VCaP (cell line): ENCODE measurements at regions not wholly inside any gene's neighbourhood (a gene's known extent, or its start where the extent isn't known, plus 50 kb on each side); places are given as distances from the start of the nearest gene placed in this dataset.

Experiments used
- H3K27ac ChIP-seq: fragments of 450-650 bp; 2 replicates; pipeline ENCODE4 v1.5.1; 2017
- TF ChIP-seq, protein P1 (sequence below): fragments of 450-650 bp; conservative IDR thresholded peaks from 2 replicates; pipeline ENCODE4 v1.5.1; 2017; ENCODE audit warnings: mild to moderate bottlenecking, moderate library complexity

DNA sequence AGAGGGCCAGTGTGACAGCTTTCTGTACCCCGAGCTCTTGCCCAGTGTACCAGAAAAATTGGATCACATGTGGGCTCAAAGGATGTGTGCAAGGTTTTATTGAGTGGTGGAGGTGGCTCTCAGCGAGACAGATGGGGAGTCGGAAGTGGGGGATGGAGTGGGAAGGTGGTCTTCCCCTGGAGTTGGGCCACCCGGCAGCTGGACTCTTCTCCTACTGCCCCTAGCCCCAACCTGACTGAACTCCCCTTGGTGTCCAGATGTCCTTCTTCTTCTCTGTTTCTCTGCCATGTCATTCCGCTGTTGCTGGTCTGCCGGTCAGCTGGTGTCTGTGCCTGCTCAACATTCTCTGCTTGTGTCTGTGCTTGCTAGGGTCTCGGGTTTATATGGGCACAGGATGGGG, 217.9 kb downstream of the RRAGC start:
- TF ChIP-seq, protein P1, sequence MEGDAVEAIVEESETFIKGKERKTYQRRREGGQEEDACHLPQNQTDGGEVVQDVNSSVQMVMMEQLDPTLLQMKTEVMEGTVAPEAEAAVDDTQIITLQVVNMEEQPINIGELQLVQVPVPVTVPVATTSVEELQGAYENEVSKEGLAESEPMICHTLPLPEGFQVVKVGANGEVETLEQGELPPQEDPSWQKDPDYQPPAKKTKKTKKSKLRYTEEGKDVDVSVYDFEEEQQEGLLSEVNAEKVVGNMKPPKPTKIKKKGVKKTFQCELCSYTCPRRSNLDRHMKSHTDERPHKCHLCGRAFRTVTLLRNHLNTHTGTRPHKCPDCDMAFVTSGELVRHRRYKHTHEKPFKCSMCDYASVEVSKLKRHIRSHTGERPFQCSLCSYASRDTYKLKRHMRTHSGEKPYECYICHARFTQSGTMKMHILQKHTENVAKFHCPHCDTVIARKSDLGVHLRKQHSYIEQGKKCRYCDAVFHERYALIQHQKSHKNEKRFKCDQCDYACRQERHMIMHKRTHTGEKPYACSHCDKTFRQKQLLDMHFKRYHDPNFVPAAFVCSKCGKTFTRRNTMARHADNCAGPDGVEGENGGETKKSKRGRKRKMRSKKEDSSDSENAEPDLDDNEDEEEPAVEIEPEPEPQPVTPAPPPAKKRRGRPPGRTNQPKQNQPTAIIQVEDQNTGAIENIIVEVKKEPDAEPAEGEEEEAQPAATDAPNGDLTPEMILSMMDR: no peak
- no peak overlapping the region for H3K27ac ChIP-seq

DNA sequence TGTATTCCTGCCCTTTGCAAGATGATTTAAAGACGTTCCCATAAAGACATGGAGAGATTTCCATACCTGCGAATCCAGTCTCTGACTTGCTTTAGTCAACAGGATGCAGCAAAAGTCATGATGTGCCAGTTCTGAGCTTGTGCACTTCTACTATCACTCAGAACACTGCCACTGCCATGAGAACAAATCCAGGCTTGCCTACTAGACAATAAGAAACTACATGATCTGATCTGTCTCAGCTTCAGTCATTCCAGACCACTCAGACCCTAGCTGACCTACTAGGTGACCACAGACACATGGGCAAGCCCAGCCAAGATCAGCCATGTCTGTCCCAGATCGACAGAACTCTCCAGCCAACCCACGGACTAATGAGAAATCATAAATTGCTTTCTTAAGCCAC, 219.2 kb downstream of the RRAGC start:
- H3K27ac ChIP-seq: no peak overlapping the region
- TF ChIP-seq, protein P1: no peak

DNA sequence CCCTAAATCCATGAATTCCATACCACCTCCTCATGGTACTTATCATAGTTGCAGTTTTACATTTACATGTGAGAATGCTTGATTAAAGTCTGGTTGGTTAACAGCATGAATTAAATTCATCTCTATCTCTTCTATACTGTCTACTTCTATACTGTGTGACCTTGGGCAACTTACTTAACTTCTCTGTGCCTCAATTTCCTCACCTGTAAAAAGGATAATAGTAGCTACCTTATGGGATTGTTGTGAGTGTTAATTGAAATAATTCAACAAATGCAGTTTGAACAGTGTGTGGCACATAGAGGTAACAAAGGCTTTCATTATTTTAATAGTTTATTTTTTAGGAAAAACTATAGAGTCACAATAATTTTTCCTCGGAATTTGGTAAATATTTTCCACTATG, 231.3 kb downstream of the RRAGC start:
- no peak overlapping the region for H3K27ac ChIP-seq
- TF ChIP-seq, protein P1: no peak

DNA sequence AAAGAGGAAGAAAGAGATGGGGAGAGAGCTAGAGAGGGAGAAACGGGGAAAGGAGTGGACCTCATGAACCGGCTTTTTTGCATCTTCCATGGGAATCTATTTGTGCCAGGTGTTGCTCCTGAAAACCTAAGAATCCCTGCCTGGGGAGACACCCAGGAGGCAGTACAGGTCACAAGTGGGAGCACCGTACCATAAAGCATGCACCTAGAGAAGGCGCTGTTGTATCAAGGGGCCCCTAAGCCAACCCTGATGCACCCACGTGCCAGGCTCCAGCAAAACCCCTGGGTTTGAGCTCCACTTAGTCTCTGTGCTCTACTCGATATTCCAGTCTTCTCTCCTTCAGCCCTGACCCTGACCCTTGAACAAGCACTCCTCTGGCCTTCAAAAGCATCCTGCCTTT, 233.6 kb downstream of the RRAGC start:
- no peak overlapping the region for H3K27ac ChIP-seq
- TF ChIP-seq, protein P1: no peak

DNA sequence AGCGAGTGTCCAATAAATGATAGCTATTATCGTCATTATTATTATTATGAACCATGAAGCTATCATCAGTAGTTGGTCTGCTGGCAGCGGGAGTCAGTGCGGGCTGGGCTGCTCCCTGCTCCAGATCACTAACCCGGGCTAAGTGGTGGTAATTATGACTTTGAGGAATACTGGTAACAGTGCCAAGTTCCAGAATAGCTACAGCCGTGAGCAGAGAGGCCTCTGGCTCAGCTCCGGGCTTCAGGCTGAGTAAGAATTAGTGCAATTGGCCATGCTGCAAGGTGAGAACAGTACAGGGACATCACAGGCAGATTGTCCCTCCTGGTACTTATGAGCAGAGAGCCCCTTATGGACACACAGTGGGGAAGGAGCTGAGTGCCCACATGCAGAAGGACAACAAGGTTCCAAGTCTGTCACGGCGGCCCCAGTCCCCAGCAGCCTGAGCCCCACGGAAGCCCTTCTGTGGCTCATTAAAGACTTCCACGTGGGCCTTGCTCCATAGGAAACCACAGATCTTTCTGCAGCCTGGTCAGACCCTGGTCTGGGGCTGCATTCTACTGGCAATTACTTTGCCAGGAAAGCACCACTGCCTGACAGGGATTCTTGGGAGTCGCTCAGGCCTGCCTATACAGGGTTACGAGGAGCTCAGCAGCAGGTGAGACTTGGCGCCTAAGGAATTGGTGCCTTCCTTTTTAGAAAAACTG, 235.1 kb downstream of the RRAGC start:
- no peak overlapping the region for H3K27ac ChIP-seq
- TF ChIP-seq, protein P1: no peak

DNA sequence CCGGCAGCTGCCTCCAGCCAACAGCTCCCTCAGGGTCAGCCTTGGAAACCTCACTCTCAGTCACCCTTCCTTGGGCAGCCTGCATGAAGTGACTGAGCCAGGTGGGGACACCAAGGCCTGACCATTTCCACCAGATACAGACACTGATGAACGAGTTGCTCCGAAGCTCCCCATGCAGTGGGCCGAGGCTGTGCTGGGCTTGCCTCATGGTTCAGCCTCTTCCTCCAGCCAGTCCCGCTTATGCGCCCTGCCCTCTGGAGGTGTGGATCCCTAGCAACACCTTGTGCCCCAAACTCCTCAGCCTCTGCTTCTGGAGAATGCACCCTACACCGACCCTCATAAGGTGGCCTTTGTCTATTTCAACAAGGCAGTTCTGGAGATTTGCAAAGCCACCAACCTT, 236.0 kb downstream of the RRAGC start:
- no peak overlapping the region for H3K27ac ChIP-seq
- TF ChIP-seq, protein P1: no peak

DNA sequence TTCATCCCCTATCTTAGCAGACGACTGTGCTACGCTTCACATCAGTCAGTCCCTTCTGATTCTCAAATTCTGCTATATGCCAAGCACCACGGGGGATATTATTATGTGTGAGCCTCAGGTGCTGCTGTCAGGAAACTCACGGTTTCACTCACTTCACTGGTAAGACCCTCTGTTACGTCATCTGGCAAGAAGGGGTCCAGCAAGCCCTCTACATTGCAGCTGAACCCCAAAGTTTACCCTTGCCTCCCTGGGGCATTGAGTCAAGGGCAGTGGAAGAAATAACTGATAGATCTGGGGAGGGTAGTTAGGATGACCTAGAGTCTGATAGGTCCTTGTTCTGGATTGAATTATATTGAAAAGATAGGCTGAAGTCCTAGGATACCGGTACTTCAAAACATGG, 237.4 kb downstream of the RRAGC start:
- H3K27ac ChIP-seq: no peak overlapping the region
- TF ChIP-seq, protein P1: no peak
